K562 (cell line): ENCODE measurements at regions not wholly inside any gene's neighbourhood (a gene's known extent, or its start where the extent isn't known, plus 50 kb on each side); places are given as distances from the start of the nearest gene placed in this dataset.

Source experiments
- ATAC-seq: fragments of 200-7000 bp; cut with Tn5 transposase; 3 replicates; pipeline ENCODE4 v1.9.1; 2020; ENCODE audit warnings: moderate library complexity
- BruUV-seq: library from RNA; stranded (reverse); fragments of 400-500 nt; replicated peaks from 2 replicates; lab custom pipeline; 2021; lab: Mats Ljungman, UMichigan
- CTCF ChIA-PET: fragments of 300-600 bp; formaldehyde crosslinking; extraction: SDS; loops from one replicate; lab custom pipeline; 2021; ENCODE audit warnings: low intra/inter-chr PET ratio; lab: Yijun Ruan, JAX
- POLR2A ChIA-PET: fragments of 300-600, 350-650 bp; sonication (Branson Sonifier 250); formaldehyde crosslinking; extraction: SDS; loops from one replicate; lab custom pipeline; 2021; ENCODE audit warnings: antibody characterized with exemption, inconsistent platforms; lab: Yijun Ruan, JAX
- DNase-seq, 4 experiments: peaks; one replicate each; pipeline versions ENCODE4 v3.0.0 to v3.0.0-alpha.2; 2011 to 2018; ENCODE audit warnings: low spot score in 3 of 4, mixed read lengths in 3 of 4; ENCODE audit errors: extremely low read depth in 1 of 4
- FAIRE-seq: peaks from 2 replicates; lab custom pipeline; 2011; peaks lifted over from hg19 to GRCh38; lab: Jason Lieb, UNC
- H2AFZ ChIP-seq: 2 replicates; pipeline ENCODE4 v1.6.0; 2011; ENCODE audit warnings: low read depth, low read length, control low read depth, inconsistent platforms
- H3K27ac ChIP-seq: fragments of 200-600 bp; 3 replicates; pipeline ENCODE4 v1.8.0; 2011; ENCODE audit warnings: low read depth, mild to moderate bottlenecking, control low read depth, inconsistent platforms, low read length, moderate library complexity, mixed read lengths; ENCODE audit errors: extremely low read depth
- H3K27me3 ChIP-seq, 2 experiments: fragments of 300-600 bp in 1 of 2; 2 replicates in 1 of 2; 3 replicates in 1 of 2; pipeline versions ENCODE4 v1.6.0 to v1.8.0; 2011; ENCODE audit warnings: inconsistent platforms in 2 of 2, low read length in 2 of 2, mild to moderate bottlenecking in 1 of 2, mixed read lengths in 1 of 2, moderate library complexity in 1 of 2; ENCODE audit not compliant: control insufficient read depth in 2 of 2, insufficient read depth in 2 of 2
- H3K36me3 ChIP-seq: fragments of 300-600 bp; 3 replicates; pipeline ENCODE4 v1.8.0; 2011; ENCODE audit warnings: mild to moderate bottlenecking, low read length, inconsistent platforms; ENCODE audit not compliant: control insufficient read depth, insufficient read depth
- H3K4me1 ChIP-seq, 2 experiments: fragments of 200-600 bp in 1 of 2; replicated peaks in 1 of 2; 2 replicates in 1 of 2; 3 replicates in 1 of 2; pipeline versions ENCODE4 v1.5.1 to v1.8.0; 2011; ENCODE audit warnings: inconsistent platforms in 2 of 2, low read length in 2 of 2, mild to moderate bottlenecking in 1 of 2, mixed read lengths in 1 of 2, moderate library complexity in 1 of 2; ENCODE audit not compliant: control insufficient read depth in 2 of 2, insufficient read depth in 2 of 2
- H3K4me2 ChIP-seq: 2 replicates; pipeline ENCODE4 v1.6.1; 2011; ENCODE audit warnings: low read length, control low read depth, inconsistent platforms, mixed read lengths; ENCODE audit not compliant: insufficient read depth
- H3K4me3 ChIP-seq: fragments of 200-600 bp; sonication (generic), shearing (Covaris generic); 2 replicates; pipeline ENCODE4 v1.5.1; 2016; ENCODE audit warnings: control low read depth, inconsistent platforms
- H3K79me2 ChIP-seq: fragments of 200-600 bp; 3 replicates; pipeline ENCODE4 v1.8.0; 2011; ENCODE audit warnings: low read length, inconsistent platforms; ENCODE audit not compliant: control insufficient read depth, insufficient read depth
- H3K9ac ChIP-seq, 2 experiments: 2 replicates each; pipeline versions ENCODE4 v1.6.0 to v1.6.1; 2011; ENCODE audit warnings: low read depth in 2 of 2, low read length in 2 of 2, control low read depth in 1 of 2, inconsistent platforms in 1 of 2, mild to moderate bottlenecking in 1 of 2, mixed read lengths in 1 of 2; ENCODE audit not compliant: insufficient read depth in 1 of 2
- H3K9me1 ChIP-seq: one replicate; pipeline ENCODE4 v1.6.0; 2011; ENCODE audit warnings: inconsistent platforms, mild to moderate bottlenecking, low read length, moderate library complexity; ENCODE audit not compliant: control insufficient read depth, insufficient read depth
- H3K9me3 ChIP-seq: replicated peaks from 2 replicates; pipeline ENCODE4 v1.5.1; 2011; ENCODE audit warnings: low read depth, low read length, inconsistent platforms; ENCODE audit not compliant: control insufficient read depth, insufficient read depth
- H4K20me1 ChIP-seq: replicated peaks from 2 replicates; pipeline ENCODE4 v1.6.1; 2011; ENCODE audit warnings: low read length, inconsistent platforms, mixed read lengths; ENCODE audit not compliant: control insufficient read depth, insufficient read depth
- ATF3 ChIP-seq, 2 experiments: fragments of 450-650 bp in 1 of 2; sonication (generic) in 1 of 2; formaldehyde crosslinking in 1 of 2; IDR thresholded peaks in 1 of 2; conservative IDR thresholded peaks in 1 of 2; 2 replicates each; pipeline versions ENCODE4 v1.6.1 to v1.8.1; 2016 to 2023; ENCODE audit warnings: mild to moderate bottlenecking in 2 of 2, moderate library complexity in 2 of 2, inconsistent platforms in 1 of 2, missing genetic modification reagents in 1 of 2
- RBM17 ChIP-seq: fragments of 200-400 bp; formaldehyde crosslinking; IDR thresholded peaks from 2 replicates; pipeline ENCODE4 v1.6.1; 2017; ENCODE audit warnings: low read depth, mild to moderate bottlenecking, low read length, borderline replicate concordance
- WGBS: fragments of 100-300 bp; shearing (Covaris generic); methylation state at CpG from one replicate; pipeline ENCODE4 v1.1.6; 2016; ENCODE audit warnings: low coverage, mixed read lengths; ENCODE audit not compliant: insufficient coverage; ENCODE audit errors: missing lambda C conversion rate; 5-methylcytosine and 5-hydroxymethylcytosine counted together
- in situ Hi-C: fragments of 300-500 bp; cut with MboI; formaldehyde crosslinking; loops from 4 replicates; pipeline ENCODE4 v1.15.0; 2018; ENCODE audit warnings: inconsistent platforms, mixed read lengths
- intact Hi-C: fragments of 100-400 bp; cut with micrococcal nuclease; formaldehyde crosslinking; loops from 2 replicates; pipeline ENCODE4 v1.14.2; 2022

DNA sequence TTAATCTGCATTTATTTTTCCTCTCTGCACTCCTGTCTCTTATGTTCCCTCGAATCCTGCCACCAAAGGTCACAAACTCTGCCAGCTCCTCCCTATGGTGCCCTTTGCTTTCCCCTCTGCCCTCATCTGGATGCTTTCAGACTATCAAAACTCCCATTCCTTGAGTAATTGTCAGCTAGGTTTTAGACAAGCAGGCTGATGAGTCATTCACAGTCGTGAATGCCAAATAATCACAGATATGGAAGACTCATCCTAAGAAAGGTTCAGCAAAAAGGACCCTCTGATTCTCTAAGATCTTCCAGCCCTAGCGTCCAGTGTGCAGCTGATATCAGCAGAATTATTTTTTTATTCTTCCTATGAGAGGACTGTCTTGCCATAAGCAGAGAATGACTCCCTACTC, 104.5 kb upstream of the NUDT12 start:
- DNase-seq: no peak
- H3K27ac ChIP-seq: no peak overlapping the region
- no peaks in the 10 kb centered on the region for H4K20me1 ChIP-seq
- no TSS peak for BruUV-seq
- H3K9ac ChIP-seq: no peak overlapping the region
- no peak for TF ChIP-seq RBM17
- ChIA-PET CTCF (no interaction called here), POLR2A (no interaction called here)
- no peak for ATAC-seq
- no peaks in the 10 kb centered on the region for H3K36me3 ChIP-seq
- no peaks in the 10 kb centered on the region for H3K27me3 ChIP-seq
- H3K79me2 ChIP-seq: no peaks in the 10 kb centered on the region
- no peak overlapping the region for H2AFZ ChIP-seq
- no peak overlapping the region for H3K4me3 ChIP-seq
- H3K9me1 ChIP-seq: no peaks in the 10 kb centered on the region
- no peaks in the 10 kb centered on the region for H3K9me3 ChIP-seq
- in situ Hi-C loops (no loop called here), intact Hi-C loops (no loop called here)
- H3K4me1 ChIP-seq: no peaks in the 10 kb centered on the region
- FAIRE-seq: no peak
- H3K4me2 ChIP-seq: no peak overlapping the region
- WGBS: 4% methylated on average over 3 of the region's 3 CpGs

GRCh38 chr5:103657301-103657700, 94.7 kb upstream of the NUDT12 start:
- Histone ChIP-seq H3K9me1 (no peaks in the 10 kb centered on the region), H3K4me3 (no peak overlapping the region), H3K27ac (no peak overlapping the region), H2AFZ (no peak overlapping the region), H3K36me3 (no peaks in the 10 kb centered on the region), H3K79me2 (no peaks in the 10 kb centered on the region), H3K27me3 (no peaks in the 10 kb centered on the region), H3K9me3 (no peaks in the 10 kb centered on the region), H3K4me1 (no peaks in the 10 kb centered on the region), H3K9ac (no peak overlapping the region), H3K4me2 (no peak overlapping the region), H4K20me1 (no peaks in the 10 kb centered on the region)
- DNase-seq: no peak
- no peak for FAIRE-seq
- no TSS peak for BruUV-seq
- in situ Hi-C loops: no loop called here
- WGBS: 0% methylated on average over 3 of the region's 3 CpGs
- POLR2A ChIA-PET: no interaction called here
- intact Hi-C loops: no loop called here
- ATAC-seq: no peak
- CTCF ChIA-PET: no interaction called here
- no peak for TF ChIP-seq ATF3 (IDR thresholded peaks at IDR 0.05)
- TF ChIP-seq ATF3 (CRISPR knock-in tag; conservative IDR thresholded peaks at IDR 0.05): no peak
